KMS-11 (cell line): ENCODE measurements at regions not wholly inside any gene's neighbourhood (a gene's known extent, or its start where the extent isn't known, plus 50 kb on each side); places are given as distances from the start of the nearest gene placed in this dataset.

ENCODE experiments used
- H2AFZ ChIP-seq: fragments of 200-600 bp; sonication (generic); 2 replicates; pipeline ENCODE4 v1.6.1; 2016; ENCODE audit warnings: antibody characterized with exemption, mixed run types, low read depth
- H3K27ac ChIP-seq: fragments of 200-600 bp; sonication (generic); 2 replicates; pipeline ENCODE4 v1.6.1; 2016; ENCODE audit warnings: mild to moderate bottlenecking, mixed run types
- H3K27me3 ChIP-seq: fragments of 200-600 bp; sonication (generic); 2 replicates; pipeline ENCODE4 v1.6.1; 2017; ENCODE audit warnings: mild to moderate bottlenecking, low read depth, mixed run types, moderate library complexity; ENCODE audit not compliant: insufficient read depth
- H3K36me3 ChIP-seq: fragments of 200-600 bp; sonication (generic); 2 replicates; pipeline ENCODE4 v1.6.1; 2017; ENCODE audit warnings: mild to moderate bottlenecking, mixed run types; ENCODE audit not compliant: insufficient read depth
- H3K4me1 ChIP-seq: fragments of 200-600 bp; sonication (generic); 2 replicates; pipeline ENCODE4 v1.6.1; 2016; ENCODE audit warnings: mild to moderate bottlenecking, low read depth, mixed run types; ENCODE audit not compliant: poor library complexity, severe bottlenecking
- H3K4me2 ChIP-seq: fragments of 200-600 bp; sonication (generic); 2 replicates; pipeline ENCODE4 v1.7.0; 2016; ENCODE audit warnings: mild to moderate bottlenecking, mixed run types
- H3K4me3 ChIP-seq: fragments of 200-600 bp; sonication (generic); IDR thresholded peaks from 2 replicates; pipeline ENCODE4 v1.6.1; 2017; ENCODE audit warnings: low read depth, low read length, mixed read lengths; ENCODE audit not compliant: insufficient read depth
- H3K79me2 ChIP-seq: fragments of 200-600 bp; sonication (generic); 2 replicates; pipeline ENCODE4 v1.6.1; 2016; ENCODE audit warnings: low read depth, mixed run types; ENCODE audit not compliant: insufficient read depth
- H3K9ac ChIP-seq: fragments of 200-600 bp; sonication (generic); 2 replicates; pipeline ENCODE4 v1.6.1; 2016; ENCODE audit warnings: mild to moderate bottlenecking, mixed run types
- H4K20me1 ChIP-seq: fragments of 200-600 bp; sonication (generic); 2 replicates; pipeline ENCODE4 v1.6.1; 2016; ENCODE audit warnings: mild to moderate bottlenecking, mixed run types; ENCODE audit not compliant: insufficient read depth
- CTCF ChIP-seq: fragments of 200-600 bp; sonication (generic); conservative IDR thresholded peaks from 2 replicates; pipeline ENCODE4 v1.6.1; 2017; ENCODE audit warnings: low read depth, mild to moderate bottlenecking, antibody characterized with exemption, low read length, moderate library complexity, mixed read lengths

- Histone ChIP-seq H3K4me2 (no peak overlapping the region), H3K4me1 (no peaks in the 10 kb centered on the region), H3K27ac (no peak overlapping the region), H4K20me1 (no peaks in the 10 kb centered on the region), H3K79me2 (no peaks in the 10 kb centered on the region), H3K36me3 (no peaks in the 10 kb centered on the region), H3K4me3 (no peak overlapping the region), H3K27me3 (no peaks in the 10 kb centered on the region), H3K9ac (no peak overlapping the region), H2AFZ (no peak overlapping the region)
- no peak for TF ChIP-seq CTCF
Measured at GRCh38 chr6:105836889-105837288, 249.2 kb upstream of the PRDM1 start.

- TF ChIP-seq CTCF = no peak
- no peak overlapping the region for H3K4me3 ChIP-seq
- H3K4me1 ChIP-seq = no peaks in the 10 kb centered on the region
- H3K4me2 ChIP-seq = no peak overlapping the region
- no peaks in the 10 kb centered on the region for H3K36me3 ChIP-seq
- no peak overlapping the region for H3K9ac ChIP-seq
- no peaks in the 10 kb centered on the region for H4K20me1 ChIP-seq
- no peak overlapping the region for H2AFZ ChIP-seq
- H3K27ac ChIP-seq = no peak overlapping the region
- H3K27me3 ChIP-seq = no peaks in the 10 kb centered on the region
- no peaks in the 10 kb centered on the region for H3K79me2 ChIP-seq
Measured at GRCh38 chr6:105836379-105836778, 249.8 kb upstream of the PRDM1 start.

- Histone ChIP-seq H3K4me2 (no peak overlapping the region), H3K4me3 (no peak overlapping the region), H3K36me3 (no peaks in the 10 kb centered on the region), H3K79me2 (no peaks in the 10 kb centered on the region), H3K27me3 (no peaks in the 10 kb centered on the region), H3K9ac (no peak overlapping the region), H3K4me1 (no peaks in the 10 kb centered on the region), H4K20me1 (no peaks in the 10 kb centered on the region), H3K27ac (no peak overlapping the region), H2AFZ (no peak overlapping the region)
- no peak for TF ChIP-seq CTCF
Measured at GRCh38 chr6:105835373-105835772, 250.8 kb upstream of the PRDM1 start.

GRCh38 chr6:105833959-105834947, 251.9 kb upstream of the PRDM1 start:
- Histone ChIP-seq H3K9ac (no peak overlapping the region), H3K27me3 (no peaks in the 10 kb centered on the region), H2AFZ (no peak overlapping the region), H3K79me2 (no peaks in the 10 kb centered on the region), H3K4me1 (no peaks in the 10 kb centered on the region), H3K27ac (no peak overlapping the region), H3K36me3 (no peaks in the 10 kb centered on the region), H3K4me3 (no peak overlapping the region), H4K20me1 (no peaks in the 10 kb centered on the region), H3K4me2 (no peak overlapping the region)
- TF ChIP-seq CTCF = no peak
